Liver (tissue), 8 donors: ENCODE measurements at regions not wholly inside any gene's neighbourhood (a gene's known extent, or its start where the extent isn't known, plus 50 kb on each side); places are given as distances from the start of the nearest gene placed in this dataset.

Experiments used
- DNase-seq: peaks from one replicate; pipeline ENCODE4 v3.0.0-alpha.2; 2017; ENCODE audit warnings: low spot score
- H3K27ac ChIP-seq, 2 donors: one replicate each; pipeline ENCODE4 v1.7.0; 2013; ENCODE audit warnings: inconsistent platforms in 2 of 2, low read length in 2 of 2, control low read depth in 1 of 2, low read depth in 1 of 2, mild to moderate bottlenecking in 1 of 2
- H3K27me3 ChIP-seq, 4 donors: one replicate each; pipeline versions ENCODE4 v1.6.1 to v1.7.0; 2013; ENCODE audit warnings: low read length in 3 of 4, inconsistent platforms in 1 of 4, mild to moderate bottlenecking in 1 of 4, moderate library complexity in 1 of 4; ENCODE audit not compliant: control insufficient read depth in 4 of 4, insufficient read depth in 4 of 4
- H3K36me3 ChIP-seq, 4 donors: one replicate each; pipeline versions ENCODE4 v1.6.1 to v1.7.0; 2013; ENCODE audit warnings: low read length in 3 of 4, mild to moderate bottlenecking in 3 of 4, low read depth in 1 of 4, moderate library complexity in 1 of 4; ENCODE audit not compliant: control insufficient read depth in 4 of 4, insufficient read depth in 3 of 4
- H3K4me1 ChIP-seq, 4 donors: one replicate each; pipeline versions ENCODE4 v1.6.1 to v1.7.0; 2013; ENCODE audit warnings: low read length in 3 of 4, mild to moderate bottlenecking in 3 of 4, moderate library complexity in 1 of 4; ENCODE audit not compliant: control insufficient read depth in 4 of 4, insufficient read depth in 4 of 4
- H3K4me3 ChIP-seq, 3 donors: one replicate each; pipeline versions ENCODE4 v1.6.1 to v1.7.0; 2013; ENCODE audit warnings: low read length in 3 of 3, control low read depth in 1 of 3, low read depth in 1 of 3, mild to moderate bottlenecking in 1 of 3
- H3K9ac ChIP-seq, 2 donors: one replicate each; pipeline ENCODE4 v1.7.0; 2013; ENCODE audit warnings: low read length in 2 of 2, mild to moderate bottlenecking in 2 of 2, moderate library complexity in 2 of 2, control low read depth in 1 of 2, low read depth in 1 of 2
- H3K9me3 ChIP-seq, 4 donors: one replicate each; pipeline versions ENCODE4 v1.6.1 to v1.7.0; 2013; ENCODE audit warnings: low read length in 3 of 4; ENCODE audit not compliant: control insufficient read depth in 4 of 4
- ATF3 ChIP-seq: IDR thresholded peaks from 2 replicates; pipeline ENCODE4 v1.6.1; 2016; ENCODE audit warnings: antibody characterized with exemption
- CTCF ChIP-seq: fragments of 150-350 bp; IDR thresholded peaks from 2 replicates; pipeline ENCODE4 v1.5.1; 2017; ENCODE audit warnings: improper control_type of control experiment, low read depth, low read length; ENCODE audit not compliant: missing input control
- EGR1 ChIP-seq, 2 donors: IDR thresholded peaks; 2 replicates each; pipeline ENCODE4 v1.6.1; 2016 to 2018; ENCODE audit warnings: antibody characterized with exemption in 2 of 2, low read depth in 2 of 2
- FOXA1 ChIP-seq: IDR thresholded peaks from 2 replicates; pipeline ENCODE4 v1.6.1; 2016; ENCODE audit warnings: antibody characterized with exemption
- FOXA2 ChIP-seq: IDR thresholded peaks from 2 replicates; pipeline ENCODE4 v1.6.1; 2016; ENCODE audit warnings: antibody characterized with exemption
- GABPA ChIP-seq, 2 donors: IDR thresholded peaks in 1 of 2; conservative IDR thresholded peaks in 1 of 2; 2 replicates each; pipeline ENCODE4 v1.6.1; 2016; ENCODE audit warnings: antibody characterized with exemption in 2 of 2, mild to moderate bottlenecking in 1 of 2, moderate library complexity in 1 of 2
- HNF4A ChIP-seq, 2 donors: conservative IDR thresholded peaks; 2 replicates each; pipeline ENCODE4 v1.6.1; 2016; ENCODE audit warnings: antibody characterized with exemption in 2 of 2, mild to moderate bottlenecking in 2 of 2
- HNF4G ChIP-seq: IDR thresholded peaks from 2 replicates; pipeline ENCODE4 v1.6.1; 2016; ENCODE audit warnings: antibody characterized with exemption
- JUND ChIP-seq, 2 donors: IDR thresholded peaks; 2 replicates each; pipeline ENCODE4 v1.6.1; 2016; ENCODE audit warnings: antibody characterized with exemption in 2 of 2
- NR2F2 ChIP-seq: IDR thresholded peaks from 2 replicates; pipeline ENCODE4 v1.6.1; 2016; ENCODE audit warnings: antibody characterized with exemption
- RAD21 ChIP-seq, 2 donors: IDR thresholded peaks; 2 replicates each; pipeline ENCODE4 v1.6.1; 2016; ENCODE audit warnings: antibody characterized with exemption in 2 of 2, mild to moderate bottlenecking in 2 of 2
- RXRA ChIP-seq, 2 donors: IDR thresholded peaks; 2 replicates each; pipeline ENCODE4 v1.6.1; 2017 to 2018; ENCODE audit warnings: antibody characterized with exemption in 2 of 2, mild to moderate bottlenecking in 1 of 2
- SP1 ChIP-seq: IDR thresholded peaks from 2 replicates; pipeline ENCODE4 v1.6.1; 2018; ENCODE audit warnings: antibody characterized with exemption, mild to moderate bottlenecking
- TAF1 ChIP-seq: conservative IDR thresholded peaks from 2 replicates; pipeline ENCODE4 v1.6.1; 2016; ENCODE audit warnings: antibody characterized with exemption, mild to moderate bottlenecking
- YY1 ChIP-seq: IDR thresholded peaks from 2 replicates; pipeline ENCODE4 v1.6.1; 2016; ENCODE audit warnings: antibody characterized with exemption, mild to moderate bottlenecking
- WGBS: extraction: QIAGEN DNeasy Blood & Tissue Kit; methylation state at CpG from one replicate; pipeline ENCODE4 v1.1.7; 2013; 5-methylcytosine and 5-hydroxymethylcytosine counted together
- TF ChIP-seq, protein P1 (sequence below): IDR thresholded peaks from 2 replicates; pipeline ENCODE4 v1.6.1; 2016; ENCODE audit warnings: antibody characterized with exemption
- TF ChIP-seq, protein P2 (sequence below): IDR thresholded peaks from 2 replicates; pipeline ENCODE4 v1.6.1; 2016; ENCODE audit warnings: antibody characterized with exemption
- donor health status: healthy.
- donor health status: healthy.
- donor health status: healthy.
- donor health status: healthy.
- donor health status: healthy.

GRCh38 chr3:117548600-117548999 lies 839.0 kb downstream of the TUSC7 start:
- WGBS = 61% methylated on average over 3 of the region's 3 CpGs
- H3K4me3 ChIP-seq = no peak overlapping the region
- no peaks in the 10 kb centered on the region for H3K36me3 ChIP-seq
- H3K4me1 ChIP-seq = no peaks in the 10 kb centered on the region
- H3K27ac ChIP-seq = no peak overlapping the region
- DNase-seq = no peak
- H3K9me3 ChIP-seq = no peaks in the 10 kb centered on the region
- H3K27me3 ChIP-seq = no peaks in the 10 kb centered on the region
- H3K9ac ChIP-seq = no peak overlapping the region
- TF ChIP-seq TAF1 (no peak), ATF3 (no peak), FOXA2 (no peak), HNF4A (conservative IDR thresholded peaks at IDR 0.05) (no peak), YY1 (no peak)

DNA sequence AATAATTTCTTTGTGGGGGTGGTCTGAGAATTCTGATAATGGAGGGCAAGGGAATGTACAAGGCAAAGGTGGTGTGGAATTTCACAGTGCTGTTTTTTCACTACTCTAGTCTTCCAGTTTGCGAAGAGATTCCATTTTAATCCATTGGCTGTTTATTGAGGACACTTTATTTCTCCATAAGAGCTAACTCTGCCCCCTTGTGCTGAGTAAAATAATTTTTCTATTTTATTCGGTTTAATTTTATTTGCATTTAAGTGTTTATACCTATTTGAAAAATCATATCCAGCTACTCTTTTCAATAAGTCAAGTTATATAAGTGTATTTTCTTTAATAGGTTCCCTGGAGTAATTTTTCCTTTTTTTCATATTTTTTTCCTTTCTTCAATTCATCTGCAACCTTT lies 840.1 kb downstream of the TUSC7 start:
- Histone ChIP-seq H3K27ac (no peak overlapping the region), H3K9me3 (no peaks in the 10 kb centered on the region), H3K36me3 (no peaks in the 10 kb centered on the region), H3K4me3 (no peak overlapping the region), H3K27me3 (no peaks in the 10 kb centered on the region), H3K4me1 (no peaks in the 10 kb centered on the region), H3K9ac (no peak overlapping the region)
- TF ChIP-seq FOXA1 = no peak
- TF ChIP-seq GABPA (IDR thresholded peaks at IDR 0.05 in 1 of 2, conservative IDR thresholded peaks at IDR 0.05 in 1 of 2) = no peak
- no peak for TF ChIP-seq HNF4G
- TF ChIP-seq EGR1 (IDR thresholded peaks at IDR 0.05; ENCODE audit: low read depth in 2 of 2) = no peak
- no peak for TF ChIP-seq SP1
- no peak for TF ChIP-seq TAF1
- TF ChIP-seq RAD21 (IDR thresholded peaks at IDR 0.05) = no peak
- TF ChIP-seq JUND (IDR thresholded peaks at IDR 0.05) = no peak
- no peak for TF ChIP-seq FOXA2
- TF ChIP-seq NR2F2 = no peak
- TF ChIP-seq ATF3 = no peak
- TF ChIP-seq, protein P1, sequence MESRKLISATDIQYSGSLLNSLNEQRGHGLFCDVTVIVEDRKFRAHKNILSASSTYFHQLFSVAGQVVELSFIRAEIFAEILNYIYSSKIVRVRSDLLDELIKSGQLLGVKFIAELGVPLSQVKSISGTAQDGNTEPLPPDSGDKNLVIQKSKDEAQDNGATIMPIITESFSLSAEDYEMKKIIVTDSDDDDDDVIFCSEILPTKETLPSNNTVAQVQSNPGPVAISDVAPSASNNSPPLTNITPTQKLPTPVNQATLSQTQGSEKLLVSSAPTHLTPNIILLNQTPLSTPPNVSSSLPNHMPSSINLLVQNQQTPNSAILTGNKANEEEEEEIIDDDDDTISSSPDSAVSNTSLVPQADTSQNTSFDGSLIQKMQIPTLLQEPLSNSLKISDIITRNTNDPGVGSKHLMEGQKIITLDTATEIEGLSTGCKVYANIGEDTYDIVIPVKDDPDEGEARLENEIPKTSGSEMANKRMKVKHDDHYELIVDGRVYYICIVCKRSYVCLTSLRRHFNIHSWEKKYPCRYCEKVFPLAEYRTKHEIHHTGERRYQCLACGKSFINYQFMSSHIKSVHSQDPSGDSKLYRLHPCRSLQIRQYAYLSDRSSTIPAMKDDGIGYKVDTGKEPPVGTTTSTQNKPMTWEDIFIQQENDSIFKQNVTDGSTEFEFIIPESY = no peak
- TF ChIP-seq, protein P2, sequence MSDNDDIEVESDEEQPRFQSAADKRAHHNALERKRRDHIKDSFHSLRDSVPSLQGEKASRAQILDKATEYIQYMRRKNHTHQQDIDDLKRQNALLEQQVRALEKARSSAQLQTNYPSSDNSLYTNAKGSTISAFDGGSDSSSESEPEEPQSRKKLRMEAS = no peak
- no peak for TF ChIP-seq RXRA (IDR thresholded peaks at IDR 0.05)
- TF ChIP-seq CTCF = no peak
- TF ChIP-seq HNF4A (conservative IDR thresholded peaks at IDR 0.05) = no peak
- TF ChIP-seq YY1 = no peak
- no peak for DNase-seq
- WGBS = 80% methylated on average over 2 of the region's 2 CpGs
